ENCODE measurements at regions not wholly inside any gene's neighbourhood (a gene's known extent, or its start where the extent isn't known, plus 50 kb on each side); places are given as distances from the start of the nearest gene placed in this dataset.

DNA sequence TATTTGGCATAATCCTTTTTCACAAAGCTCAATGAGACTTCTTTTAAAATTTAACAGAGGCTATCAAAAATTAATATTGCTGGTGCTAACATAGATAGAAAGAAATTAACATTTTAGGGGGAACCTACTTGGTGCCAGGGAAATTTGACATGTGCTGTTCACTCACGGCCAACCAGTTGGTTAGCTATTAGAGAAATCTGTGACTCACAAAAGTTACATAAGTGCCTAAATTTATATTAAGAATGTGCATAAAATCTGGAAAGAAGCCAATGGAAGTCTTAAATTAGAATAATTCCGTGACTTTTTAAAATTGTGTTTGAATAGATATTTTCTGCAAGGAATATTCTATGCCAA is 184.3 kb upstream of the MAP2 start:
- Histone ChIP-seq H3K36me3 (ENCODE audit: insufficient read depth) (no peaks in the 10 kb centered on the region), H2AFZ (no peak overlapping the region), H3K27me3 (ENCODE audit: insufficient read depth) (no peaks in the 10 kb centered on the region), H3F3A (replicated peaks; ENCODE audit: low read depth) (no peaks in the 10 kb centered on the region), H4K20me1 (replicated peaks; ENCODE audit: insufficient read depth) (no peaks in the 10 kb centered on the region), H3K27ac (ENCODE audit: low read depth) (no peak overlapping the region), H3K4me1 (ENCODE audit: insufficient read depth) (no peaks in the 10 kb centered on the region), H3K4me3 (no peak overlapping the region), H3K79me2 (replicated peaks; ENCODE audit: insufficient read depth) (no peaks in the 10 kb centered on the region), H3K4me2 (no peak overlapping the region), H3K9me2 (ENCODE audit: insufficient read depth) (no peaks in the 10 kb centered on the region)
- H3K4me3 Mint-ChIP-seq = no peak overlapping the region
- peaks cover 20% of the 10 kb centered on the region for H3K36me3 Mint-ChIP-seq (ENCODE audit: low read depth)
- no peak overlapping the region for H3K27ac Mint-ChIP-seq
- H3K4me1 Mint-ChIP-seq = peaks cover 15% of the 10 kb centered on the region
- H3K9me3 Mint-ChIP-seq = peaks cover 19% of the 10 kb centered on the region
- no peak for TF ChIP-seq ETS1 (IDR thresholded peaks at IDR 0.05)
- TF ChIP-seq JUNB (IDR thresholded peaks at IDR 0.05; ENCODE audit: unreplicated experiment) = no peak
- no peak for TF ChIP-seq CREB1 (CRISPR knock-in tag; IDR thresholded peaks at IDR 0.05; ENCODE audit: low read depth)
- no peak for TF ChIP-seq POLR2AphosphoS5 (IDR thresholded peaks at IDR 0.05; ENCODE audit: low read depth)
- TF ChIP-seq REST (IDR thresholded peaks at IDR 0.05; ENCODE audit: unreplicated experiment) = no peak
- no peak for TF ChIP-seq CTCF (conservative IDR thresholded peaks at IDR 0.05; ENCODE audit: low read depth in 2 of 2)
- no peak for TF ChIP-seq EZH2 (IDR thresholded peaks at IDR 0.05; ENCODE audit: low read depth, unreplicated experiment)
- TF ChIP-seq ZNF331 (CRISPR knock-in tag; IDR thresholded peaks at IDR 0.05; ENCODE audit: low read depth) = no peak
- TF ChIP-seq, protein P1, sequence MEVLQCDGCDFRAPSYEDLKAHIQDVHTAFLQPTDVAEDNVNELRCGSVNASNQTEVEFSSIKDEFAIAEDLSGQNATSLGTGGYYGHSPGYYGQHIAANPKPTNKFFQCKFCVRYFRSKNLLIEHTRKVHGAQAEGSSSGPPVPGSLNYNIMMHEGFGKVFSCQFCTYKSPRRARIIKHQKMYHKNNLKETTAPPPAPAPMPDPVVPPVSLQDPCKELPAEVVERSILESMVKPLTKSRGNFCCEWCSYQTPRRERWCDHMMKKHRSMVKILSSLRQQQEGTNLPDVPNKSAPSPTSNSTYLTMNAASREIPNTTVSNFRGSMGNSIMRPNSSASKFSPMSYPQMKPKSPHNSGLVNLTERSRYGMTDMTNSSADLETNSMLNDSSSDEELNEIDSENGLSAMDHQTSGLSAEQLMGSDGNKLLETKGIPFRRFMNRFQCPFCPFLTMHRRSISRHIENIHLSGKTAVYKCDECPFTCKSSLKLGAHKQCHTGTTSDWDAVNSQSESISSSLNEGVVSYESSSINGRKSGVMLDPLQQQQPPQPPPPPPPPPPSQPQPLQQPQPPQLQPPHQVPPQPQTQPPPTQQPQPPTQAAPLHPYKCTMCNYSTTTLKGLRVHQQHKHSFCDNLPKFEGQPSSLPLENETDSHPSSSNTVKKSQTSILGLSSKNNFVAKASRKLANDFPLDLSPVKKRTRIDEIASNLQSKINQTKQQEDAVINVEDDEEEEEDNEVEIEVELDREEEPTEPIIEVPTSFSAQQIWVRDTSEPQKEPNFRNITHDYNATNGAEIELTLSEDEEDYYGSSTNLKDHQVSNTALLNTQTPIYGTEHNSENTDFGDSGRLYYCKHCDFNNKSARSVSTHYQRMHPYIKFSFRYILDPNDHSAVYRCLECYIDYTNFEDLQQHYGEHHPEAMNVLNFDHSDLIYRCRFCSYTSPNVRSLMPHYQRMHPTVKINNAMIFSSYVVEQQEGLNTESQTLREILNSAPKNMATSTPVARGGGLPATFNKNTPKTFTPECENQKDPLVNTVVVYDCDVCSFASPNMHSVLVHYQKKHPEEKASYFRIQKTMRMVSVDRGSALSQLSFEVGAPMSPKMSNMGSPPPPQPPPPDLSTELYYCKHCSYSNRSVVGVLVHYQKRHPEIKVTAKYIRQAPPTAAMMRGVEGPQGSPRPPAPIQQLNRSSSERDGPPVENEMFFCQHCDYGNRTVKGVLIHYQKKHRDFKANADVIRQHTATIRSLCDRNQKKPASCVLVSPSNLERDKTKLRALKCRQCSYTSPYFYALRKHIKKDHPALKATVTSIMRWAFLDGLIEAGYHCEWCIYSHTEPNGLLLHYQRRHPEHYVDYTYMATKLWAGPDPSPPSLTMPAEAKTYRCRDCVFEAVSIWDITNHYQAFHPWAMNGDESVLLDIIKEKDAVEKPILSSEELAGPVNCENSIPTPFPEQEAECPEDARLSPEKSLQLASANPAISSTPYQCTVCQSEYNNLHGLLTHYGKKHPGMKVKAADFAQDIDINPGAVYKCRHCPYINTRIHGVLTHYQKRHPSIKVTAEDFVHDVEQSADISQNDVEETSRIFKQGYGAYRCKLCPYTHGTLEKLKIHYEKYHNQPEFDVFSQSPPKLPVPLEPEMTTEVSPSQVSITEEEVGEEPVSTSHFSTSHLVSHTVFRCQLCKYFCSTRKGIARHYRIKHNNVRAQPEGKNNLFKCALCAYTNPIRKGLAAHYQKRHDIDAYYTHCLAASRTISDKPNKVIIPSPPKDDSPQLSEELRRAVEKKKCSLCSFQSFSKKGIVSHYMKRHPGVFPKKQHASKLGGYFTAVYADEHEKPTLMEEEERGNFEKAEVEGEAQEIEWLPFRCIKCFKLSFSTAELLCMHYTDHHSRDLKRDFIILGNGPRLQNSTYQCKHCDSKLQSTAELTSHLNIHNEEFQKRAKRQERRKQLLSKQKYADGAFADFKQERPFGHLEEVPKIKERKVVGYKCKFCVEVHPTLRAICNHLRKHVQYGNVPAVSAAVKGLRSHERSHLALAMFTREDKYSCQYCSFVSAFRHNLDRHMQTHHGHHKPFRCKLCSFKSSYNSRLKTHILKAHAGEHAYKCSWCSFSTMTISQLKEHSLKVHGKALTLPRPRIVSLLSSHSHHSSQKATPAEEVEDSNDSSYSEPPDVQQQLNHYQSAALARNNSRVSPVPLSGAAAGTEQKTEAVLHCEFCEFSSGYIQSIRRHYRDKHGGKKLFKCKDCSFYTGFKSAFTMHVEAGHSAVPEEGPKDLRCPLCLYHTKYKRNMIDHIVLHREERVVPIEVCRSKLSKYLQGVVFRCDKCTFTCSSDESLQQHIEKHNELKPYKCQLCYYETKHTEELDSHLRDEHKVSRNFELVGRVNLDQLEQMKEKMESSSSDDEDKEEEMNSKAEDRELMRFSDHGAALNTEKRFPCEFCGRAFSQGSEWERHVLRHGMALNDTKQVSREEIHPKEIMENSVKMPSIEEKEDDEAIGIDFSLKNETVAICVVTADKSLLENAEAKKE (CRISPR knock-in tag; IDR thresholded peaks at IDR 0.05) = no peak
- no peak for TF ChIP-seq NANOG (IDR thresholded peaks at IDR 0.05; ENCODE audit: borderline replicate concordance)
- TF ChIP-seq EZH2phosphoT487 (IDR thresholded peaks at IDR 0.05; ENCODE audit: unreplicated experiment) = no peak
- no peak for TF ChIP-seq ZNF114 (CRISPR knock-in tag; IDR thresholded peaks at IDR 0.05)
- TF ChIP-seq STAT1 (IDR thresholded peaks at IDR 0.05; ENCODE audit: unreplicated experiment) = no peak
- DNase-seq (ENCODE audit: low spot score) (no peak), ATAC-seq (no peak)
- no peaks in the 10 kb centered on the region for H3K27me3 Mint-ChIP-seq (ENCODE audit: insufficient read depth, low read depth, poor library complexity)
